H1 (cell line): ENCODE measurements at regions not wholly inside any gene's neighbourhood (a gene's known extent, or its start where the extent isn't known, plus 50 kb on each side); places are given as distances from the start of the nearest gene placed in this dataset.

Experiments
- CTCF ChIA-PET: fragments of 300-600 bp; sonication (Branson Sonifier 250); formaldehyde crosslinking; loops from one replicate; lab custom pipeline; 2021; ENCODE audit not compliant: partially characterized antibody; lab: Charles Lee
- POLR2A ChIA-PET: fragments of 300-600 bp; sonication (Branson Sonifier 250); formaldehyde crosslinking; loops from one replicate; lab custom pipeline; 2021; ENCODE audit warnings: inconsistent platforms; ENCODE audit not compliant: partially characterized antibody; lab: Charles Lee
- DNase-seq, 2 experiments: peaks; one replicate each; pipeline versions ENCODE4 v3.0.0 to v3.0.0-alpha.2; 2010 to 2022; ENCODE audit warnings: low spot score in 2 of 2, low read depth in 1 of 2, mixed read lengths in 1 of 2
- FAIRE-seq: peaks from 2 replicates; lab custom pipeline; 2011; peaks lifted over from hg19 to GRCh38; lab: Jason Lieb, UNC
- H2AFZ ChIP-seq: 2 replicates; pipeline ENCODE4 v1.8.1; 2012; ENCODE audit warnings: low read length, inconsistent platforms
- H2AK5ac ChIP-seq: 2 replicates; pipeline ENCODE4 v1.6.1; 2013; ENCODE audit warnings: low read depth, low read length
- H2BK120ac ChIP-seq: replicated peaks from 2 replicates; pipeline ENCODE3; 2013; ENCODE audit warnings: low read depth, low read length, inconsistent platforms
- H2BK12ac ChIP-seq: 2 replicates; pipeline ENCODE4 v1.6.1; 2013; ENCODE audit warnings: low read depth, low read length
- H2BK15ac ChIP-seq: 2 replicates; pipeline ENCODE4 v1.6.1; 2013; ENCODE audit warnings: low read length
- H2BK20ac ChIP-seq: 2 replicates; pipeline ENCODE4 v1.6.1; 2013; ENCODE audit warnings: low read length
- H2BK5ac ChIP-seq: 2 replicates; pipeline ENCODE4 v1.6.1; 2013; ENCODE audit warnings: low read depth, low read length
- H3K14ac ChIP-seq: 2 replicates; pipeline ENCODE4 v1.6.1; 2013; ENCODE audit warnings: inconsistent platforms; ENCODE audit not compliant: insufficient read length
- H3K18ac ChIP-seq: 2 replicates; pipeline ENCODE4 v1.6.1; 2013; ENCODE audit warnings: low read length; ENCODE audit errors: extremely low read depth
- H3K23ac ChIP-seq: 2 replicates; pipeline ENCODE4 v1.6.1; 2013; ENCODE audit warnings: inconsistent platforms; ENCODE audit not compliant: insufficient read length
- H3K23me2 ChIP-seq: 2 replicates; pipeline ENCODE4 v1.6.1; 2013; ENCODE audit warnings: low read depth, low read length
- H3K27ac ChIP-seq: 2 replicates; pipeline ENCODE4 v1.6.1; 2011; ENCODE audit warnings: low read depth, low read length, inconsistent platforms
- H3K27me3 ChIP-seq, 4 experiments: replicated peaks in 1 of 4; 1 replicate in 1 of 4; 2 replicates in 3 of 4; pipeline versions ENCODE4 v1.6.1 to v1.8.1; 2011 to 2013; ENCODE audit warnings: low read length in 3 of 4, mild to moderate bottlenecking in 3 of 4, inconsistent platforms in 2 of 4, mixed read lengths in 2 of 4, moderate library complexity in 1 of 4; ENCODE audit not compliant: control insufficient read depth in 3 of 4, insufficient read depth in 3 of 4; ENCODE audit errors: extremely low read depth in 1 of 4
- H3K36me3 ChIP-seq, 4 experiments: 2 replicates each; pipeline versions ENCODE4 v1.6.1 to v1.8.1; 2011 to 2013; ENCODE audit warnings: mild to moderate bottlenecking in 4 of 4, low read length in 3 of 4, moderate library complexity in 2 of 4, control low read depth in 1 of 4, inconsistent platforms in 1 of 4; ENCODE audit not compliant: insufficient read depth in 4 of 4, control insufficient read depth in 2 of 4
- H3K4ac ChIP-seq: replicated peaks from 2 replicates; pipeline ENCODE3; 2013; ENCODE audit warnings: low read length, low read depth, mixed read lengths, inconsistent platforms; ENCODE audit not compliant: insufficient read length
- H3K4me1 ChIP-seq, 4 experiments: replicated peaks in 1 of 4; 1 replicate in 1 of 4; 2 replicates in 3 of 4; pipeline versions ENCODE4 v1.6.1 to v1.8.1; 2011 to 2013; ENCODE audit warnings: low read length in 3 of 4, inconsistent platforms in 2 of 4, mixed read lengths in 1 of 4; ENCODE audit not compliant: insufficient read depth in 4 of 4, control insufficient read depth in 3 of 4
- H3K4me2 ChIP-seq, 2 experiments: 2 replicates each; pipeline versions ENCODE4 v1.6.1 to v1.8.1; 2011 to 2013; ENCODE audit warnings: low read depth in 2 of 2, low read length in 2 of 2, control low read depth in 1 of 2, inconsistent platforms in 1 of 2, mild to moderate bottlenecking in 1 of 2; ENCODE audit not compliant: insufficient read depth in 1 of 2
- H3K4me3 ChIP-seq, 4 experiments: fragments of 200-600, 300-600 bp in 1 of 4; sonication (generic), shearing (Covaris generic), sonication (Bioruptor Twin) in 1 of 4; 2 replicates each; pipeline versions ENCODE4 v1.5.1 to v1.8.1; 2011 to 2016; ENCODE audit warnings: low read length in 4 of 4, low read depth in 3 of 4, control low read depth in 2 of 4, inconsistent platforms in 2 of 4, mild to moderate bottlenecking in 2 of 4, mixed read lengths in 1 of 4, moderate library complexity in 1 of 4; ENCODE audit not compliant: insufficient read depth in 2 of 4; ENCODE audit errors: extremely low read depth in 1 of 4
- H3K56ac ChIP-seq: replicated peaks from 2 replicates; pipeline ENCODE3; 2013; ENCODE audit warnings: low read depth, mild to moderate bottlenecking, mixed read lengths, low read length, inconsistent platforms; ENCODE audit not compliant: insufficient read length
- H3K79me1 ChIP-seq: 2 replicates; pipeline ENCODE4 v1.6.1; 2013; ENCODE audit warnings: low read depth, low read length, control low read depth
- H3K79me2 ChIP-seq, 2 experiments: 2 replicates each; pipeline versions ENCODE4 v1.6.1 to v1.8.1; 2012 to 2013; ENCODE audit warnings: low read length in 2 of 2, mild to moderate bottlenecking in 2 of 2, inconsistent platforms in 1 of 2; ENCODE audit not compliant: insufficient read depth in 2 of 2, control insufficient read depth in 1 of 2
- H3K9ac ChIP-seq, 4 experiments: replicated peaks in 1 of 4; 1 replicate in 1 of 4; 2 replicates in 3 of 4; pipeline versions ENCODE4 v1.6.1 to v1.8.1; 2011 to 2013; ENCODE audit warnings: low read depth in 3 of 4, low read length in 3 of 4, control low read depth in 2 of 4, mild to moderate bottlenecking in 2 of 4, moderate library complexity in 2 of 4, inconsistent platforms in 1 of 4; ENCODE audit errors: extremely low read depth in 1 of 4
- H3K9me3 ChIP-seq, 2 experiments: 2 replicates each; pipeline versions ENCODE4 v1.6.1 to v1.8.1; 2012 to 2013; ENCODE audit warnings: mild to moderate bottlenecking in 2 of 2, moderate library complexity in 2 of 2, control low read depth in 1 of 2, inconsistent platforms in 1 of 2, low read depth in 1 of 2, low read length in 1 of 2, mixed read lengths in 1 of 2; ENCODE audit not compliant: insufficient read depth in 2 of 2
- H4K20me1 ChIP-seq, 2 experiments: replicated peaks in 1 of 2; 2 replicates each; pipeline versions ENCODE3 to v1.8.1; 2011 to 2013; ENCODE audit warnings: inconsistent platforms in 2 of 2, low read length in 2 of 2, mild to moderate bottlenecking in 1 of 2; ENCODE audit not compliant: insufficient read depth in 2 of 2, control insufficient read depth in 1 of 2
- H4K5ac ChIP-seq: 2 replicates; pipeline ENCODE4 v1.6.1; 2013; ENCODE audit warnings: low read length, low read depth, mixed read lengths, inconsistent platforms; ENCODE audit not compliant: insufficient read length
- H4K8ac ChIP-seq: 2 replicates; pipeline ENCODE4 v1.8.0; 2013; ENCODE audit warnings: mild to moderate bottlenecking, moderate library complexity, low read length, inconsistent platforms; ENCODE audit not compliant: insufficient read depth; ENCODE audit errors: extremely low read depth
- H4K91ac ChIP-seq: replicated peaks from 2 replicates; pipeline ENCODE3; 2013; ENCODE audit warnings: low read length, mixed read lengths, inconsistent platforms; ENCODE audit not compliant: insufficient read length
- BACH1 ChIP-seq: IDR thresholded peaks from 2 replicates; pipeline ENCODE4 v1.6.1; 2012; ENCODE audit warnings: low read length, improper control_type of control experiment
- HDAC2 ChIP-seq, 2 experiments: fragments of 300-600 bp in 1 of 2; sonication (generic) in 1 of 2; IDR thresholded peaks; 2 replicates each; pipeline ENCODE4 v1.6.1; 2011 to 2012; ENCODE audit warnings: low read depth in 2 of 2, low read length in 2 of 2, mild to moderate bottlenecking in 2 of 2, moderate library complexity in 2 of 2, borderline replicate concordance in 1 of 2, inconsistent platforms in 1 of 2
- NRF1 ChIP-seq: IDR thresholded peaks from 2 replicates; pipeline ENCODE4 v1.6.1; 2011; ENCODE audit warnings: mild to moderate bottlenecking, low read depth, low read length, improper control_type of control experiment
- RXRA ChIP-seq: IDR thresholded peaks from 2 replicates; pipeline ENCODE4 v1.6.1; 2011; ENCODE audit warnings: low read depth, mild to moderate bottlenecking, low read length, moderate library complexity; ENCODE audit not compliant: insufficient read depth
- WGBS, 2 experiments: shearing (Covaris generic) in 1 of 2; methylation state at CpG; one replicate each; pipeline versions ENCODE4 v1.1.6 to v1.1.7; 2013 to 2015; ENCODE audit warnings: low lambda C conversion rate in 2 of 2, mixed read lengths in 2 of 2, inconsistent platforms in 1 of 2, low coverage in 1 of 2, missing lambda C conversion rate in 1 of 2; ENCODE audit not compliant: insufficient replicate concordance in 2 of 2, insufficient coverage in 1 of 2, insufficient read length in 1 of 2; ENCODE audit errors: extremely low coverage in 1 of 2, missing lambda C conversion rate in 1 of 2; 5-methylcytosine and 5-hydroxymethylcytosine counted together

- H3K4me3 ChIP-seq, result no peak overlapping the region
- no peak overlapping the region for H2BK120ac ChIP-seq
- no peak overlapping the region for H2AK5ac ChIP-seq
- peaks cover 0 to 3% of the 10 kb centered on the region in 2 experiments for H4K20me1 ChIP-seq
- no peak overlapping the region for H3K14ac ChIP-seq
- no peak overlapping the region for H2BK5ac ChIP-seq
- H3K23me2 ChIP-seq, result peaks cover 6% of the 10 kb centered on the region; the same call in 1 of the 2 replicates
- H3K23ac ChIP-seq, result no peak overlapping the region
- no peak overlapping the region for H3K9ac ChIP-seq
- no peaks in the 10 kb centered on the region for H3K4me1 ChIP-seq
- H3K4ac ChIP-seq, result no peak overlapping the region
- no peaks in the 10 kb centered on the region for H3K79me1 ChIP-seq
- H4K5ac ChIP-seq, result no peak overlapping the region
- H3K79me2 ChIP-seq, result no peaks in the 10 kb centered on the region
- H3K56ac ChIP-seq, result no peak overlapping the region
- no peak overlapping the region for H2BK12ac ChIP-seq
- H3K18ac ChIP-seq, result no peak overlapping the region
- no peak overlapping the region for H2AFZ ChIP-seq
- FAIRE-seq, result no peak
- WGBS, 2 experiments, result 97% methylated on average over 17 of the region's 17 CpGs; no CpG with 5 or more reads in 1 of the 2 experiments
- no peak overlapping the region for H2BK15ac ChIP-seq
- no peak for TF ChIP-seq RXRA
- TF ChIP-seq HDAC2 (IDR thresholded peaks at IDR 0.05; ENCODE audit: borderline replicate concordance in 1 of 2, low read depth in 2 of 2, low read length in 2 of 2), result no peak
- TF ChIP-seq NRF1, result no peak
- no peak for TF ChIP-seq BACH1
- H3K4me2 ChIP-seq, result no peak overlapping the region
- H3K9me3 ChIP-seq, result no peaks in the 10 kb centered on the region
- H3K36me3 ChIP-seq, result no peaks in the 10 kb centered on the region; a peak in 1 of 8 replicates
- no peaks in the 10 kb centered on the region for H3K27me3 ChIP-seq
- H4K8ac ChIP-seq, result no peak overlapping the region
- no peak for DNase-seq
- no peak overlapping the region for H3K27ac ChIP-seq
- ChIA-PET POLR2A (no interaction called here), CTCF (interaction anchor here (0.9 to 3.2 kb wide), 5 partner anchors 10 to 130 kb away, joined by 3 to 8 read pairs (median 4); no protein-coding TSS in a partner anchor)
- no peak overlapping the region for H4K91ac ChIP-seq
- no peak overlapping the region for H2BK20ac ChIP-seq
These were observed 120.6 kb upstream of the FOXF1 start for GRCh38 chr16:86389566-86390328.
